OCI-LY1 (cell line): ENCODE measurements at regions not wholly inside any gene's neighbourhood (a gene's known extent, or its start where the extent isn't known, plus 50 kb on each side); places are given as distances from the start of the nearest gene placed in this dataset.

ENCODE experiments used
- H2AFZ ChIP-seq: fragments of 200-600 bp; sonication (generic), shearing (Covaris generic); 2 replicates; pipeline ENCODE4 v1.6.0; 2014; ENCODE audit warnings: antibody characterized with exemption, mild to moderate bottlenecking, low read length
- H3F3A ChIP-seq: fragments of 200-600 bp; sonication (generic), shearing (Covaris generic); 2 replicates; pipeline ENCODE4 v1.6.0; 2014; ENCODE audit warnings: mild to moderate bottlenecking, antibody characterized with exemption, low read length, moderate library complexity; ENCODE audit not compliant: insufficient read depth
- H3K27ac ChIP-seq: fragments of 200-600 bp; sonication (generic); 2 replicates; pipeline ENCODE4 v1.5.1; 2014; ENCODE audit warnings: low read length, mixed run types, mild to moderate bottlenecking, low read depth; ENCODE audit not compliant: poor library complexity, severe bottlenecking
- H3K27me3 ChIP-seq: fragments of 200-600 bp; sonication (generic); 2 replicates; pipeline ENCODE4 v1.6.0; 2014; ENCODE audit warnings: antibody characterized with exemption, mild to moderate bottlenecking, low read length, moderate library complexity; ENCODE audit not compliant: insufficient read depth
- H3K36me3 ChIP-seq: fragments of 200-600 bp; sonication (generic); 2 replicates; pipeline ENCODE4 v1.6.1; 2014; ENCODE audit warnings: mild to moderate bottlenecking, antibody characterized with exemption, low read length, moderate library complexity, mixed read lengths; ENCODE audit not compliant: insufficient read depth
- H3K4me1 ChIP-seq: fragments of 200-600 bp; sonication (generic); 2 replicates; pipeline ENCODE4 v1.5.1; 2014; ENCODE audit warnings: mild to moderate bottlenecking, low read length, moderate library complexity; ENCODE audit not compliant: insufficient read depth, severe bottlenecking
- H3K4me2 ChIP-seq: fragments of 200-600 bp; sonication (generic), shearing (Covaris generic); 2 replicates; pipeline ENCODE4 v1.6.1; 2014; ENCODE audit warnings: low read length
- H3K4me3 ChIP-seq: fragments of 200-600 bp; sonication (generic); 2 replicates; pipeline ENCODE4 v1.5.1; 2014; ENCODE audit warnings: low read length, low read depth, mild to moderate bottlenecking, mixed read lengths; ENCODE audit not compliant: poor library complexity, severe bottlenecking
- H3K79me2 ChIP-seq: fragments of 200-600 bp; shearing (Covaris generic); 2 replicates; pipeline ENCODE4 v1.6.1; 2016; ENCODE audit warnings: mixed run types, low read length, mixed read lengths; ENCODE audit not compliant: insufficient read depth
- H3K9ac ChIP-seq: fragments of 200-600 bp; sonication (generic), shearing (Covaris generic); 2 replicates; pipeline ENCODE4 v1.6.1; 2014; ENCODE audit warnings: mild to moderate bottlenecking, low read length, mixed read lengths
- H3K9me2 ChIP-seq: fragments of 200-600 bp; sonication (generic), shearing (Covaris generic); 2 replicates; pipeline ENCODE4 v1.6.1; 2014; ENCODE audit warnings: low read depth, mild to moderate bottlenecking, low read length, mixed read lengths
- H3K9me3 ChIP-seq: fragments of 200-600 bp; shearing (Covaris generic); 2 replicates; pipeline ENCODE4 v1.6.1; 2014; ENCODE audit warnings: low read length, mixed read lengths
- H4K20me1 ChIP-seq: fragments of 200-600 bp; sonication (generic), shearing (Covaris generic); 2 replicates; pipeline ENCODE4 v1.6.0; 2016; ENCODE audit warnings: mild to moderate bottlenecking, low read length; ENCODE audit not compliant: insufficient read depth
- EZH2 ChIP-seq: fragments of 200-600 bp; sonication (generic), shearing (Covaris generic); IDR thresholded peaks from 2 replicates; pipeline ENCODE4 v1.8.0; 2017; ENCODE audit warnings: borderline replicate concordance, mixed run types, mild to moderate bottlenecking, antibody characterized with exemption, low read length, moderate library complexity, mixed read lengths
- TF ChIP-seq, protein P1 (sequence below): fragments of 200-600 bp; sonication (generic), shearing (Covaris generic); IDR thresholded peaks from 2 replicates; pipeline ENCODE4 v1.5.1; 2017; ENCODE audit warnings: mild to moderate bottlenecking, antibody characterized with exemption, low read length, moderate library complexity, mixed read lengths

DNA sequence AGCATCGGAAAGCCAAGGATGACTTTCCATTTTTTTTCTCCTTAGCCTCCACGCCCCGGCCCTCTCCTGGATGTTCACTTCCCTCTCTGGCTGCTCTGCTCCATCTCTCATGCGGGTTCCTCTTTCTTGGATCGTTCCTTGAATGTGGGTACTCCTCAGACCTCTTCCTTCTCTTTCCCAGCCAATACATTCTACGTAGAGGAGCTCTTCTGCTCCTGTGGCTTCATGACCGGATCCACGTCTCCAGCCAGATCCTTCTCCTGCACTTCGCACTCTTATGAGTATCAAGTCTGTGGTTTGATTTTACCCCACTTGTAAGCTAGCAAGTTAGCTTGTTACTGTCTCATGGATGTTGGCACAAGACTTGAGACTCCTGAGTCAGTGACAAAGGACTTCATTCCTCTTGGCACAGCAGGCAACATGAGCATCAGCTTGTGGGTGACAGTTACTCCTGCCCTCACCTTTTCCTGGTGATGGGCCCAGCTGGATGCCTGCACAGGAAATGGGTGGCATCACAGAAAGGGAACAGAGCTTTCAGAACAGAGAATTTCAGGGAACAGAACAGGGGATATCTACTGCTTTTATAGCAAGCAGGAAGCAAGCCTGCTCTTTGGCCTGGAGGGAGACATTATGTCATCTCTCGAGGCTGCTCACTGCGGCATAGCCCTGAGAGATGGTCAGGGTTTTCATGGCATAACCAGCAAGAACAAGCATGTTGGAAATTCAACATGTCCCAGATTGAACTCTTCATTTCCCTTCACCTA lies 100.1 kb upstream of the KIF26B start:
- no peaks in the 10 kb centered on the region for H3K4me1 ChIP-seq
- no peak overlapping the region for H2AFZ ChIP-seq
- H3K9ac ChIP-seq = no peak overlapping the region
- no peak overlapping the region for H3K27ac ChIP-seq
- H3K9me2 ChIP-seq = no peaks in the 10 kb centered on the region
- TF ChIP-seq, protein P1, sequence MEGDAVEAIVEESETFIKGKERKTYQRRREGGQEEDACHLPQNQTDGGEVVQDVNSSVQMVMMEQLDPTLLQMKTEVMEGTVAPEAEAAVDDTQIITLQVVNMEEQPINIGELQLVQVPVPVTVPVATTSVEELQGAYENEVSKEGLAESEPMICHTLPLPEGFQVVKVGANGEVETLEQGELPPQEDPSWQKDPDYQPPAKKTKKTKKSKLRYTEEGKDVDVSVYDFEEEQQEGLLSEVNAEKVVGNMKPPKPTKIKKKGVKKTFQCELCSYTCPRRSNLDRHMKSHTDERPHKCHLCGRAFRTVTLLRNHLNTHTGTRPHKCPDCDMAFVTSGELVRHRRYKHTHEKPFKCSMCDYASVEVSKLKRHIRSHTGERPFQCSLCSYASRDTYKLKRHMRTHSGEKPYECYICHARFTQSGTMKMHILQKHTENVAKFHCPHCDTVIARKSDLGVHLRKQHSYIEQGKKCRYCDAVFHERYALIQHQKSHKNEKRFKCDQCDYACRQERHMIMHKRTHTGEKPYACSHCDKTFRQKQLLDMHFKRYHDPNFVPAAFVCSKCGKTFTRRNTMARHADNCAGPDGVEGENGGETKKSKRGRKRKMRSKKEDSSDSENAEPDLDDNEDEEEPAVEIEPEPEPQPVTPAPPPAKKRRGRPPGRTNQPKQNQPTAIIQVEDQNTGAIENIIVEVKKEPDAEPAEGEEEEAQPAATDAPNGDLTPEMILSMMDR = no peak
- no peak for TF ChIP-seq EZH2
- H3K4me3 ChIP-seq = no peak overlapping the region
- no peaks in the 10 kb centered on the region for H3F3A ChIP-seq
- H3K9me3 ChIP-seq = no peaks in the 10 kb centered on the region
- no peaks in the 10 kb centered on the region for H3K79me2 ChIP-seq
- peaks cover 6% of the 10 kb centered on the region; the same call in 1 of the 2 replicates for H3K27me3 ChIP-seq
- H4K20me1 ChIP-seq = no peaks in the 10 kb centered on the region
- H3K36me3 ChIP-seq = no peaks in the 10 kb centered on the region
- H3K4me2 ChIP-seq = no peak overlapping the region

DNA sequence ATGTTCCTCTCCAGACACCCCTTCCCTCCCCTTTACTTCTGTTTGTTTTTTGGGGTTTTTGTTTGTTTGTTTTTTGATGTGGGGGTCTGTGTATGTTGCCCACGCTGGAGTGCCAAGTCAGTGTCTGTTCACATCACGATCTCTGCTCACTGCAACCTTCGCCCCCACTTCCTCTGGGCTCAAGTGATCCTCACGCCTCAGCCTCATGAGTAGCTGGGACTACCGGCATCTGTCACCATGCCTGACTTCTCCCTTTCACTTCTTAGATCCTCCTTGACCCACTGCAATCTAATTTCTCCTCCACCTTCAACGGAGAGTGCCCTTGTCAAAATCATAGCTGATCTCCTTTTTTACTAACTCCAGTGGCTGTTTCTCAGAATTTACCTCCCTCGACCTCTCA lies 100.7 kb upstream of the KIF26B start:
- Histone ChIP-seq H3K79me2 (no peaks in the 10 kb centered on the region), H3K9ac (no peak overlapping the region), H4K20me1 (no peaks in the 10 kb centered on the region), H3F3A (no peaks in the 10 kb centered on the region), H3K27me3 (peaks cover 6% of the 10 kb centered on the region; the same call in 1 of the 2 replicates), H2AFZ (no peak overlapping the region), H3K9me3 (no peaks in the 10 kb centered on the region), H3K4me2 (no peak overlapping the region), H3K9me2 (no peaks in the 10 kb centered on the region), H3K36me3 (no peaks in the 10 kb centered on the region), H3K4me3 (no peak overlapping the region), H3K27ac (no peak overlapping the region), H3K4me1 (no peaks in the 10 kb centered on the region)
- no peak for TF ChIP-seq EZH2
- TF ChIP-seq, protein P1 = no peak

DNA sequence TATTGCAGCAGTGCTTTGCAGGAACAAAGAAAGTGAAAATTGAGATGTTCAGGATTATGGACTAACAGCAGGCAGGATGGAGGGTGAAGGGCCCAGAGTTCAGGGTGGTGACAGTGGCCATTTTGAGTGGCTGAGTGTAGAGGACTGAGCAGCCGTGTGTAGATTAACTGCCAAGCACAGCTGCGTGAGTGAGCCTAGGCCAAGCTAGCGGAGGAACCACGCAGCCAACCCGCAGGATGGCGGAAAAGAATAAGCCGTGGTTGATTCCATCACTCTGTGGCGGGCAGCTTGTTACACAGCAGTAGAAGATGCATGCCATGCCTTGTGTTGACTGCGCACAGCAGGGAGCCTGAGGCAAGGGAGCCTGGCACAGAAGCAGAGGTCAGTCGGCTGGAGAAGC lies 102.5 kb upstream of the KIF26B start:
- no peaks in the 10 kb centered on the region for H4K20me1 ChIP-seq
- H3K9me2 ChIP-seq = no peaks in the 10 kb centered on the region
- no peak overlapping the region for H3K4me2 ChIP-seq
- H3K79me2 ChIP-seq = no peaks in the 10 kb centered on the region
- TF ChIP-seq, protein P1 = no peak
- no peak for TF ChIP-seq EZH2
- no peaks in the 10 kb centered on the region for H3K9me3 ChIP-seq
- no peak overlapping the region for H3K4me3 ChIP-seq
- no peak overlapping the region for H3K9ac ChIP-seq
- peaks cover 6% of the 10 kb centered on the region; the same call in 1 of the 2 replicates for H3K27me3 ChIP-seq
- H3K27ac ChIP-seq = no peak overlapping the region
- H3F3A ChIP-seq = no peaks in the 10 kb centered on the region
- H2AFZ ChIP-seq = no peak overlapping the region
- no peaks in the 10 kb centered on the region for H3K36me3 ChIP-seq
- no peaks in the 10 kb centered on the region for H3K4me1 ChIP-seq
